GM21576 (cell line): ENCODE measurements at regions not wholly inside any gene's neighbourhood (a gene's known extent, or its start where the extent isn't known, plus 50 kb on each side); places are given as distances from the start of the nearest gene placed in this dataset.

ENCODE experiments used
- ATAC-seq: cut with Tn5 transposase; IDR thresholded peaks from one replicate; pipeline ENCODE4 v1.9.1; 2021; ENCODE audit warnings: mild to moderate bottlenecking, moderate library complexity; ENCODE audit not compliant: unreplicated experiment

- ATAC-seq, result no peak
Measured at GRCh38 chr2:133936601-133937000, 317.3 kb upstream of the MGAT5 start.

GRCh38 chr2:133937669-133938068 lies 316.2 kb upstream of the MGAT5 start:
- no peak for ATAC-seq

GRCh38 chr2:133940134-133940533 lies 313.7 kb upstream of the MGAT5 start:
- no peak for ATAC-seq

- ATAC-seq, result no peak
Measured at GRCh38 chr2:133941666-133942065, 312.2 kb upstream of the MGAT5 start.

GRCh38 chr2:133942398-133942797 lies 311.5 kb upstream of the MGAT5 start:
- no peak for ATAC-seq

- ATAC-seq, result no peak
Measured at GRCh38 chr2:133943108-133943507, 310.8 kb upstream of the MGAT5 start.

- no peak for ATAC-seq
Measured at GRCh38 chr2:133945089-133945488, 308.8 kb upstream of the MGAT5 start.

- no peak for ATAC-seq
Measured at GRCh38 chr2:133947057-133947456, 306.8 kb upstream of the MGAT5 start.

GRCh38 chr2:133948610-133949290 lies 305.1 kb upstream of the MGAT5 start:
- no peak for ATAC-seq

GRCh38 chr2:133949595-133949994 lies 304.3 kb upstream of the MGAT5 start:
- ATAC-seq, result no peak

- no peak for ATAC-seq
Measured at GRCh38 chr2:133951209-133951608, 302.7 kb upstream of the MGAT5 start.

GRCh38 chr2:133952420-133952819 lies 301.5 kb upstream of the MGAT5 start:
- peak; percentile 33 for ATAC-seq

- no peak for ATAC-seq
Measured at GRCh38 chr2:133952896-133953295, 301.0 kb upstream of the MGAT5 start.

- peak; percentile 77 for ATAC-seq
Measured at GRCh38 chr2:133953524-133953923, 300.3 kb upstream of the MGAT5 start.

- no peak for ATAC-seq
Measured at GRCh38 chr2:133954636-133955035, 299.2 kb upstream of the MGAT5 start.

- no peak for ATAC-seq
Measured at GRCh38 chr2:133955169-133955568, 298.7 kb upstream of the MGAT5 start.

- no peak for ATAC-seq
Measured at GRCh38 chr2:133956434-133956935, 297.4 kb upstream of the MGAT5 start.

GRCh38 chr2:133957724-133958480 lies 296.0 kb upstream of the MGAT5 start:
- ATAC-seq, result no peak

- ATAC-seq, result no peak
Measured at GRCh38 chr2:133959066-133959465, 294.8 kb upstream of the MGAT5 start.

- ATAC-seq, result no peak
Measured at GRCh38 chr2:133966720-133967304, 287.1 kb upstream of the MGAT5 start.

- ATAC-seq, result no peak
Measured at GRCh38 chr2:133967326-133967725, 286.5 kb upstream of the MGAT5 start.

- ATAC-seq, result no peak
Measured at GRCh38 chr2:133968446-133968845, 285.4 kb upstream of the MGAT5 start.
